ENCODE measurements at regions not wholly inside any gene's neighbourhood (a gene's known extent, or its start where the extent isn't known, plus 50 kb on each side); places are given as distances from the start of the nearest gene placed in this dataset.

DNA sequence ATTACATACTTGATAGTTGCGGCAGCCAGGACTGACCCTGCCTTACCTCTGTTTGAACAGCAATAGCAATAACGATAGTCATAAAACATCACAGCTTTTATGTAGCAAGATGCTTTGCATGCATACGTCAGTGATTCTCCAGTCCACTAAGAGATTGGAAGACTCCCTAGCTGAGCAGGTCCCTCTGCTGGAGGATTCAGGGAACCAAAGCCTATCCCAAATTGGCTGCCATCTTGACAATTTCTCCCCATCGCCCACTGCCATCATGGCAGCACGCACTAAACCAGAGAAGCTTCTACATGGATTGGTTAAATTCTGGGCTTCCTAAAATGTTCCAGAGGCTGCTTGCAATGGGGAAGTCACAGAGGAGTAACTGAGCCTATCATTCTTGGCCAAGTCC, 360.6 kb upstream of the XYLT1 start:
- no peak for ATAC-seq (ENCODE audit: low FRiP score)
- H3K4me1 ChIP-seq (ENCODE audit: control insufficient read depth in 1 of 2, insufficient read depth in 2 of 2, low read length in 2 of 2) = no peaks in the 10 kb centered on the region

DNA sequence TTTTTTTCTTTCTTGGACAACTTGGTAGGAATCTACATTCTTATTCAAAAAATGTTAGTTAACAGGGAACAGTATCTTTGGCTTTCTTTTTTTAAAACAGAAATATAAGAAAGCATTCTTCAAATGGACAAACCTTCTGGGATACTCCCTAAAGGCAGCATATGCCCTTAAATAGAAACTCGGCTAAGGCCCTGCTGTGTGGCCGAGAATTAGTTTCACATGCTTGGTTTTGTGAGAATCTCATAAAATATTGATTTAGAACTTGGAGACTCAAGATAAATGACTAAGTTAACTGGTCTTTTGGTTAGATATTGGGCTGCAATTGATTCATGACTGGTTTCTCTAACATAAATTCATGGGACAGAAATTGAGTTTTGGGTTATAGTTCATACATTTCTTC, 359.9 kb upstream of the XYLT1 start:
- no peaks in the 10 kb centered on the region for H3K27me3 ChIP-seq (ENCODE audit: control insufficient read depth in 1 of 2, insufficient read depth in 2 of 2, low read length in 1 of 2)
- no peak overlapping the region for H3K4me3 ChIP-seq (ENCODE audit: low read length in 2 of 2)
- no peak for DNase-seq
- intact Hi-C loops (cut with DNase I) = no loop called here
- ATAC-seq (ENCODE audit: low FRiP score) = no peak
- 14 to 27% methylated on average over 2 of the region's 2 CpGs for WGBS, 2 donors
- H3K27ac ChIP-seq (ENCODE audit: low read depth in 1 of 2, low read length in 2 of 2) = no peak overlapping the region
- H3K36me3 ChIP-seq (ENCODE audit: control insufficient read depth in 1 of 2, insufficient read depth in 2 of 2, low read length in 1 of 2) = no peaks in the 10 kb centered on the region
- no peaks in the 10 kb centered on the region for H3K4me1 ChIP-seq (ENCODE audit: control insufficient read depth in 1 of 2, insufficient read depth in 2 of 2, low read length in 2 of 2)
- no peaks in the 10 kb centered on the region for H3K9me3 ChIP-seq (ENCODE audit: control insufficient read depth, low read length)

More for the DNA sequence above, 360.6 kb upstream of the XYLT1 start:
- Histone ChIP-seq H3K36me3 (ENCODE audit: control insufficient read depth in 1 of 2, insufficient read depth in 2 of 2, low read length in 1 of 2) (no peaks in the 10 kb centered on the region), H3K4me3 (ENCODE audit: low read length in 2 of 2) (no peak overlapping the region), H3K27ac (ENCODE audit: low read depth in 1 of 2, low read length in 2 of 2) (no peak overlapping the region), H3K27me3 (ENCODE audit: control insufficient read depth in 1 of 2, insufficient read depth in 2 of 2, low read length in 1 of 2) (no peaks in the 10 kb centered on the region), H3K9me3 (ENCODE audit: control insufficient read depth, low read length) (no peaks in the 10 kb centered on the region)
- intact Hi-C loops (cut with DNase I) = no loop called here
- DNase-seq = no peak
- 87 to 89% methylated on average over 5 of the region's 5 CpGs for WGBS, 2 donors

DNA sequence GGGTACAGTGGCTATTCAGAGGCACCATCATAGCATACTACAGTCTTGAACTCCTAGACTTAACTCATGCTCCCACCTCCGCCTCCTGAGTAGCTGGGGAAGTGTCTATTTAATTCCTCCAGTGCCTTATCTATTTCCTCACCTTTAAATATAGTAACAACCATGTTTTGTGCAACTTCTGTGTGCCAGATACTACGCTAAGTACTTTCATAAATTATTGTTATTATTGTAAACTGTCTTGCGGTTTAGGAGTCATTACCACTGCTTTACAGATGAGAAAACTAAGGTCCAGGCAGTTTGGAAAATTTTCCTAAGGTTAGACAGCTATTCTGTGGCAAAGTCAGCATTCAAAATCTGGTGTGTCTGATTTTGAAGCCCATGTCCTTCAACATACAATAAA, 359.1 kb upstream of the XYLT1 start:
- Histone ChIP-seq H3K9me3 (ENCODE audit: control insufficient read depth, low read length) (no peaks in the 10 kb centered on the region), H3K36me3 (ENCODE audit: control insufficient read depth in 1 of 2, insufficient read depth in 2 of 2, low read length in 1 of 2) (no peaks in the 10 kb centered on the region), H3K27me3 (ENCODE audit: control insufficient read depth in 1 of 2, insufficient read depth in 2 of 2, low read length in 1 of 2) (no peaks in the 10 kb centered on the region), H3K4me3 (ENCODE audit: low read length in 2 of 2) (no peak overlapping the region), H3K27ac (ENCODE audit: low read depth in 1 of 2, low read length in 2 of 2) (no peak overlapping the region), H3K4me1 (ENCODE audit: control insufficient read depth in 1 of 2, insufficient read depth in 2 of 2, low read length in 2 of 2) (no peaks in the 10 kb centered on the region)
- intact Hi-C loops (cut with DNase I) = no loop called here
- ATAC-seq (ENCODE audit: low FRiP score) (no peak), DNase-seq (no peak)
- 18 to 39% methylated on average over 3 of the region's 3 CpGs for WGBS, 2 donors

DNA sequence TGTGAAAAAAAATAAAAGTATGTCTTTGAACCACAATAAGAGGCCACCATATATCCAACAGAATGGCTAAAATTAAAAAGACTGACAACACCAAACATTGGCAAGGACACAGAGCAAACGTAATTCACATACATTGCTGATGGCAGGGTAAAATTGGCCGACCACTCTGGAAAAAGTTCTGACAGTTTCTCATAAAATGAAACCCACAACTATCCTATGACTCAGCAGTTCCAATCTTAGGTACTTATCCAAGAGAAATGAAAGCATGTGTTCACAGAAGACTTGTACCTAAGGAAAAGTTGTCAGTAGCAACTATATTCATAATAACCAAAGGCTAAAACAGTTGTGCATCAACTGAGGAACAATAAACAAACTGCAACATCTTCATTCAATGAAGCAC, 357.3 kb upstream of the XYLT1 start:
- Histone ChIP-seq H3K4me3 (ENCODE audit: low read length in 2 of 2) (no peak overlapping the region), H3K27ac (ENCODE audit: low read depth in 1 of 2, low read length in 2 of 2) (no peak overlapping the region), H3K27me3 (ENCODE audit: control insufficient read depth in 1 of 2, insufficient read depth in 2 of 2, low read length in 1 of 2) (no peaks in the 10 kb centered on the region), H3K9me3 (ENCODE audit: control insufficient read depth, low read length) (no peaks in the 10 kb centered on the region), H3K36me3 (ENCODE audit: control insufficient read depth in 1 of 2, insufficient read depth in 2 of 2, low read length in 1 of 2) (no peaks in the 10 kb centered on the region), H3K4me1 (ENCODE audit: control insufficient read depth in 1 of 2, insufficient read depth in 2 of 2, low read length in 2 of 2) (no peaks in the 10 kb centered on the region)
- no peak for ATAC-seq (ENCODE audit: low FRiP score)
- intact Hi-C loops (cut with DNase I) = no loop called here
- no peak for DNase-seq
- 3 to 4% methylated on average over 2 of the region's 2 CpGs for WGBS, 2 donors

DNA sequence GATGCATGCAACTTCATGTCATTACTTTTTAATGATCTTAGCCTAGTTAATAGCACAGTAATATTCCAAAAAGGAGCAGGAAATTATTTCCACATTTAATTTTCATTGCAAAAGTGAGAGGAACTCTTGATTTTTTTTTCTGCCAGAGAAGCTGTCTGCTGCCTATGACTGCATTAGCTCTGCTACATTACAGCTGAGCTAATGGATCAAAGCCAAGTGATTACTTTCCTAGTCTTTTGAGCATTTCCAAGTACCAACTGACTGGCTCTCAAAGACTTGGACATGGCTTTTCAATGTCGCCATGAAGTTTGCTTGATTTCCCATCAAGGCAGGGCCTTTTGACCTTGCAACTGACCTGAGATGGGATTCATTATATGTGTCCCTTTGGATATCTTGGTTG, 356.6 kb upstream of the XYLT1 start:
- ATAC-seq (ENCODE audit: low FRiP score) = no peak
- Histone ChIP-seq H3K27me3 (ENCODE audit: control insufficient read depth in 1 of 2, insufficient read depth in 2 of 2, low read length in 1 of 2) (no peaks in the 10 kb centered on the region), H3K36me3 (ENCODE audit: control insufficient read depth in 1 of 2, insufficient read depth in 2 of 2, low read length in 1 of 2) (no peaks in the 10 kb centered on the region), H3K4me3 (ENCODE audit: low read length in 2 of 2) (no peak overlapping the region), H3K9me3 (ENCODE audit: control insufficient read depth, low read length) (no peaks in the 10 kb centered on the region), H3K27ac (ENCODE audit: low read depth in 1 of 2, low read length in 2 of 2) (no peak overlapping the region), H3K4me1 (ENCODE audit: control insufficient read depth in 1 of 2, insufficient read depth in 2 of 2, low read length in 2 of 2) (no peaks in the 10 kb centered on the region)
- no peak for DNase-seq
- intact Hi-C loops (cut with DNase I) = no loop called here
- whole genome bisulfite sequencing, 2 donors = 93 to 94% methylated on average over 1 of the region's 1 CpG

DNA sequence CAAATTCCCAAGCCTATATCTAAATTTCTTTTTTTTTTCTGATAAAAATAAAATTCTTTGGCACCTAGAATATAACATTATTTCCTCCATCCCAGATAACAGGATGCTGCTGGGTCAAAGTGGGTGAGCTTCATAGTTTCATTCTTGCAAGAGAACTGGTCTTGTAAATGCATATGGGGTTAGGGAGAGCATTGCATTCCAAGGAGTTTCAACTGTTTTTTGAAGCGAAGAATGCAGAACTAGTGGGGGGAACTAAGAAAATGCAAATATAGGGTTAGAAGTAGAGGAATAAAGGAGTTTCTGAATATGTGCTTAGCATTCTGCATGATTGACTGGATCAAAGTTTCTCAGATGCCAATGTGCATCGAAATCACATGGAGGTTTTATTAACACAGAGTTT, 347.2 kb upstream of the XYLT1 start:
- DNase-seq (no peak), ATAC-seq (ENCODE audit: low FRiP score) (no peak)
- no peaks in the 10 kb centered on the region for H3K27me3 ChIP-seq (ENCODE audit: control insufficient read depth in 1 of 2, insufficient read depth in 2 of 2, low read length in 1 of 2)
- H3K4me3 ChIP-seq (ENCODE audit: low read length in 2 of 2) = no peak overlapping the region
- 63 to 70% methylated on average over 2 of the region's 2 CpGs for WGBS, 2 donors
- H3K27ac ChIP-seq (ENCODE audit: low read depth in 1 of 2, low read length in 2 of 2) = no peak overlapping the region
- H3K4me1 ChIP-seq (ENCODE audit: control insufficient read depth in 1 of 2, insufficient read depth in 2 of 2, low read length in 2 of 2) = no peaks in the 10 kb centered on the region
- H3K36me3 ChIP-seq (ENCODE audit: control insufficient read depth in 1 of 2, insufficient read depth in 2 of 2, low read length in 1 of 2) = no peaks in the 10 kb centered on the region
- no peaks in the 10 kb centered on the region for H3K9me3 ChIP-seq (ENCODE audit: control insufficient read depth, low read length)
- intact Hi-C loops (cut with DNase I) = no loop called here

DNA sequence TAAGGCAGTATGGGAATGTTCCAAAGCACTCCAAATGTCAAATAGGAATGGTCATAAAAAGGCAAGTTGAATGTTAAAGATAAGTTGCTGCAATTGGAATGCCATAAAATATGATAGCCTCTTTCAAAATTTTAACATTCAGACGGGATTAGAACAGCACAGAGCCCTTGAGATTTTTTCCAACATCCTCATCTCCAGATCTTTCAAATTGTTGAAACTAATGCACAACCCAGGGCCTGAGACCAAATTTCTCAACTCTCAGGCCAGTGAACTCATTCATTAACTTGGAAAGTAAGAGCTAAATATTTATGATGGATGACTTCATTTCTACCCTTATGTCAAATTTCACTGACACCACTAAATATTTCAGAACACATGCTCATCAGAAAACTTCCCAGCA, 346.5 kb upstream of the XYLT1 start:
- intact Hi-C loops (cut with DNase I) = no loop called here
- 15 to 20% methylated on average over 1 of the region's 1 CpG for whole genome bisulfite sequencing, 2 donors

DNA sequence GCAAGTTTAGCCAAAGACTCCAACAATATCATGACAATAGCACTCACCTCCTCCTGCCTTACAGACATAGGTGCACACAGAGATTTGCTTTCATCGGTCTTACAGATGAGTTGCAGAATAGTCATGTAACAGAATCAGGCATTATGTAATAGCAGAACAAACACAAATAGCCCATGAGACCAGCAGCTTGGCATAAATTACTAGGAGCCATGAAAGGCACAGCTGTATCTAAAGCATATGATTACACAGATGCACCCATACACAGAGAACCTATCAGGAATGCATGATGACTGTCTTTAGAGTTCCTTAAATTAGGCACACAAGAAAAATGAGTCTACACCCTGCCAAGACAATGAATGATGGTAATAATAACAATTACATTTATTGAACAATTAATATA, 342.0 kb upstream of the XYLT1 start:
- ATAC-seq (ENCODE audit: low FRiP score) = no peak
- DNase-seq = no peak
- WGBS, 2 donors = 90 to 97% methylated on average over 1 of the region's 1 CpG
- intact Hi-C loops (cut with DNase I) = no loop called here
- Histone ChIP-seq H3K36me3 (ENCODE audit: control insufficient read depth in 1 of 2, insufficient read depth in 2 of 2, low read length in 1 of 2) (no peaks in the 10 kb centered on the region), H3K4me1 (ENCODE audit: control insufficient read depth in 1 of 2, insufficient read depth in 2 of 2, low read length in 2 of 2) (no peaks in the 10 kb centered on the region), H3K4me3 (ENCODE audit: low read length in 2 of 2) (no peak overlapping the region), H3K9me3 (ENCODE audit: control insufficient read depth, low read length) (no peaks in the 10 kb centered on the region), H3K27ac (ENCODE audit: low read depth in 1 of 2, low read length in 2 of 2) (no peak overlapping the region), H3K27me3 (ENCODE audit: control insufficient read depth in 1 of 2, insufficient read depth in 2 of 2, low read length in 1 of 2) (no peaks in the 10 kb centered on the region)

More for the DNA sequence above, 346.5 kb upstream of the XYLT1 start:
- Histone ChIP-seq H3K9me3 (ENCODE audit: control insufficient read depth, low read length) (no peaks in the 10 kb centered on the region), H3K27ac (ENCODE audit: low read depth in 1 of 2, low read length in 2 of 2) (no peak overlapping the region), H3K36me3 (ENCODE audit: control insufficient read depth in 1 of 2, insufficient read depth in 2 of 2, low read length in 1 of 2) (no peaks in the 10 kb centered on the region), H3K4me1 (ENCODE audit: control insufficient read depth in 1 of 2, insufficient read depth in 2 of 2, low read length in 2 of 2) (no peaks in the 10 kb centered on the region), H3K27me3 (ENCODE audit: control insufficient read depth in 1 of 2, insufficient read depth in 2 of 2, low read length in 1 of 2) (no peaks in the 10 kb centered on the region), H3K4me3 (ENCODE audit: low read length in 2 of 2) (no peak overlapping the region)
- ATAC-seq (ENCODE audit: low FRiP score) (no peak), DNase-seq (no peak)

DNA sequence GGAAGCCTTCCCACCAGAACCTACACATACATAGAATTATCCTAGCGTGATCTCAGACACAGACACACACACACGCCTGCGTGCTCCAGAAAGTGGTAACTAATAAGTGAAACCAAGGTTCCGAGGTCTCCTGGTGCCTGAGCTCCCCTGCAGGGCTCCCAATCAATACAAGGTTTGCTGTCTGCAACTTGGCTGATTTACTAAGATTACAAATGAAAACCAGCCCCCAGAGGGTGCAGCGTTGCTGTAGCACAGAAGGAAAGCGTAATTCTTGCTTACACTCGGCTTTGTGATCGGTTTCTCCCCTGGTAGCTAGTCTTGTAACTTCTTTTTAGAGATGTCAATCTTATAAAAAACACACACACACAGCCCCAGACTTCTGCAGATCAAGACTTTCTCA, 334.1 kb upstream of the XYLT1 start:
- 38 to 40% methylated on average over 8 of the region's 8 CpGs for WGBS, 2 donors
- no peak for ATAC-seq (ENCODE audit: low FRiP score)

More for the DNA sequence above, 334.1 kb upstream of the XYLT1 start:
- Histone ChIP-seq H3K36me3 (ENCODE audit: control insufficient read depth in 1 of 2, insufficient read depth in 2 of 2, low read length in 1 of 2) (no peaks in the 10 kb centered on the region), H3K9me3 (ENCODE audit: control insufficient read depth, low read length) (peaks cover 2% of the 10 kb centered on the region), H3K4me1 (ENCODE audit: control insufficient read depth in 1 of 2, insufficient read depth in 2 of 2, low read length in 2 of 2) (no peaks in the 10 kb centered on the region), H3K27ac (ENCODE audit: low read depth in 1 of 2, low read length in 2 of 2) (no peak overlapping the region), H3K27me3 (ENCODE audit: control insufficient read depth in 1 of 2, insufficient read depth in 2 of 2, low read length in 1 of 2) (no peaks in the 10 kb centered on the region), H3K4me3 (ENCODE audit: low read length in 2 of 2) (no peak overlapping the region)
- DNase-seq = no peak
- intact Hi-C loops (cut with DNase I) = no loop called here
